WTC11 (cell line): ENCODE measurements at regions not wholly inside any gene's neighbourhood (a gene's known extent, or its start where the extent isn't known, plus 50 kb on each side); places are given as distances from the start of the nearest gene placed in this dataset.

Source experiments
- ATAC-seq: fragments of 200-7000 bp; cut with Tn5 transposase; 2 replicates; pipeline ENCODE4 v1.10.0; 2021; ENCODE audit warnings: mild to moderate bottlenecking, moderate library complexity
- CTCF ChIA-PET: fragments of 300-600 bp; sonication (Branson Sonifier 250); formaldehyde crosslinking; loops from one replicate; lab custom pipeline; 2021; ENCODE audit warnings: antibody characterized with exemption; lab: Charles Lee
- POLR2A ChIA-PET: fragments of 350-600 bp; sonication (Branson Sonifier 250); formaldehyde crosslinking; loops from one replicate; lab custom pipeline; 2021; ENCODE audit warnings: antibody characterized with exemption; lab: Charles Lee
- DNase-seq: peaks from one replicate; pipeline ENCODE4 v3.0.0; 2021; ENCODE audit warnings: low spot score
- H3K27ac Mint-ChIP-seq: 2 replicates; pipeline ENCODE4 v1.8.0; 2021; ENCODE audit warnings: mixed read lengths
- H3K27me3 Mint-ChIP-seq: 2 replicates; pipeline ENCODE4 v1.8.0; 2021; ENCODE audit warnings: low read depth, mild to moderate bottlenecking, moderate library complexity, mixed read lengths
- H3K36me3 Mint-ChIP-seq: 2 replicates; pipeline ENCODE4 v1.8.0; 2021; ENCODE audit warnings: mixed read lengths
- H3K4me1 Mint-ChIP-seq: 2 replicates; pipeline ENCODE4 v1.8.0; 2022; ENCODE audit warnings: mixed read lengths
- H3K4me3 Mint-ChIP-seq: 2 replicates; pipeline ENCODE4 v1.8.0; 2021; ENCODE audit warnings: mild to moderate bottlenecking, moderate library complexity, mixed read lengths
- H3K9me3 Mint-ChIP-seq: 2 replicates; pipeline ENCODE4 v1.8.0; 2021; ENCODE audit warnings: mixed read lengths
- E2F1 ChIP-seq: sonication (generic); formaldehyde crosslinking; IDR thresholded peaks from 2 replicates; pipeline ENCODE4 v1.8.0; 2022; ENCODE audit warnings: mild to moderate bottlenecking, missing genetic modification reagents
- ELF4 ChIP-seq: sonication (generic); formaldehyde crosslinking; IDR thresholded peaks from 2 replicates; pipeline ENCODE4 v1.8.1; 2022; ENCODE audit warnings: low read depth, mild to moderate bottlenecking, moderate library complexity, missing genetic modification reagents
- GTF2I ChIP-seq: fragments of 250-450 bp; sonication (Bioruptor Pico); conservative IDR thresholded peaks from 2 replicates; pipeline ENCODE4 v1.4.0; 2021; ENCODE audit warnings: mild to moderate bottlenecking
- HMGXB4 ChIP-seq: sonication (generic); formaldehyde crosslinking; IDR thresholded peaks from 2 replicates; pipeline ENCODE4 v1.8.1; 2023; ENCODE audit warnings: mild to moderate bottlenecking, moderate library complexity, missing genetic modification reagents
- JUN ChIP-seq: sonication (generic); formaldehyde crosslinking; IDR thresholded peaks from 2 replicates; pipeline ENCODE4 v1.8.0; 2023; ENCODE audit warnings: mild to moderate bottlenecking, missing genetic modification reagents
- KAT7 ChIP-seq: sonication (generic); formaldehyde crosslinking; IDR thresholded peaks from 2 replicates; pipeline ENCODE4 v1.8.1; 2023; ENCODE audit warnings: missing genetic modification reagents, mild to moderate bottlenecking, borderline replicate concordance
- MXD4 ChIP-seq: fragments of 250-450 bp; sonication (Bioruptor Pico); IDR thresholded peaks from 2 replicates; pipeline ENCODE4 v1.8.0; 2021; ENCODE audit warnings: mild to moderate bottlenecking, moderate library complexity, borderline replicate concordance
- NR1H2 ChIP-seq: sonication (generic); formaldehyde crosslinking; IDR thresholded peaks from 2 replicates; pipeline ENCODE4 v1.9.0; 2021; ENCODE audit warnings: mild to moderate bottlenecking, moderate library complexity, missing genetic modification reagents
- NR2C2 ChIP-seq: sonication (generic); formaldehyde crosslinking; IDR thresholded peaks from 2 replicates; pipeline ENCODE4 v1.8.0; 2022; ENCODE audit warnings: mild to moderate bottlenecking, missing genetic modification reagents
- OVOL2 ChIP-seq: fragments of 250-450 bp; sonication (Bioruptor Pico); IDR thresholded peaks from 2 replicates; pipeline ENCODE4 v1.9.0; 2021; ENCODE audit warnings: mild to moderate bottlenecking, borderline replicate concordance
- PRRX2 ChIP-seq: fragments of 250-450 bp; sonication (Bioruptor Pico); IDR thresholded peaks from 2 replicates; pipeline ENCODE4 v1.8.0; 2021; ENCODE audit warnings: mild to moderate bottlenecking
- STAT6 ChIP-seq: sonication (generic); formaldehyde crosslinking; conservative IDR thresholded peaks from 2 replicates; pipeline ENCODE4 v1.8.1; 2023; ENCODE audit warnings: mild to moderate bottlenecking, low read depth, missing genetic modification reagents, moderate library complexity
- TCF7 ChIP-seq: sonication (generic); formaldehyde crosslinking; IDR thresholded peaks from 2 replicates; pipeline ENCODE4 v1.8.0; 2022; ENCODE audit warnings: mild to moderate bottlenecking, low read depth, missing genetic modification reagents, moderate library complexity
- TEAD1 ChIP-seq: sonication (generic); formaldehyde crosslinking; IDR thresholded peaks from 2 replicates; pipeline ENCODE4 v1.8.0; 2022; ENCODE audit warnings: mild to moderate bottlenecking, missing genetic modification reagents
- USF2 ChIP-seq: sonication (generic); formaldehyde crosslinking; IDR thresholded peaks from 2 replicates; pipeline ENCODE4 v1.8.1; 2023; ENCODE audit warnings: mild to moderate bottlenecking, missing genetic modification reagents, moderate library complexity
- ZMAT4 ChIP-seq: fragments of 250-450 bp; sonication (Bioruptor Pico); IDR thresholded peaks from 2 replicates; pipeline ENCODE4 v1.9.0; 2021; ENCODE audit warnings: mild to moderate bottlenecking
- ZNF219 ChIP-seq: sonication (generic); formaldehyde crosslinking; IDR thresholded peaks from 2 replicates; pipeline ENCODE4 v1.8.0; 2023; ENCODE audit warnings: missing genetic modification reagents, mild to moderate bottlenecking, borderline replicate concordance
- ZNF317 ChIP-seq: sonication (generic); formaldehyde crosslinking; IDR thresholded peaks from 2 replicates; pipeline ENCODE4 v1.8.1; 2023; ENCODE audit warnings: low read depth, mild to moderate bottlenecking, moderate library complexity, missing genetic modification reagents, borderline replicate concordance
- ZNF423 ChIP-seq: fragments of 250-450 bp; sonication (Bioruptor Pico); IDR thresholded peaks from 2 replicates; pipeline ENCODE4 v2.1.2; 2022; ENCODE audit warnings: mild to moderate bottlenecking, moderate library complexity
- ZNF425 ChIP-seq: fragments of 250-450 bp; sonication (Bioruptor Pico); conservative IDR thresholded peaks from 2 replicates; pipeline ENCODE4 v1.9.0; 2021; ENCODE audit warnings: mild to moderate bottlenecking

GRCh38 chr5:23014825-23015224 is 161.7 kb upstream of the CDH12 start:
- Mint-ChIP-seq H3K4me1 (no peaks in the 10 kb centered on the region; the same call in 1 of the 2 replicates), H3K27me3 (no peaks in the 10 kb centered on the region), H3K9me3 (no peaks in the 10 kb centered on the region), H3K4me3 (no peak overlapping the region), H3K27ac (no peak overlapping the region), H3K36me3 (no peaks in the 10 kb centered on the region)
- TF ChIP-seq STAT6 (CRISPR knock-in tag), result no peak
- TF ChIP-seq KAT7 (CRISPR knock-in tag), result no peak
- no peak for TF ChIP-seq ZNF219
- no peak for TF ChIP-seq ELF4
- TF ChIP-seq ZMAT4 (CRISPR knock-in tag), result no peak
- TF ChIP-seq PRRX2 (CRISPR knock-in tag), result no peak
- TF ChIP-seq NR2C2 (CRISPR knock-in tag), result no peak
- no peak for TF ChIP-seq MXD4 (CRISPR knock-in tag)
- TF ChIP-seq ZNF317 (CRISPR knock-in tag), result no peak
- no peak for TF ChIP-seq NR1H2 (CRISPR knock-in tag)
- TF ChIP-seq OVOL2, result no peak
- TF ChIP-seq TCF7 (CRISPR knock-in tag), result no peak
- TF ChIP-seq ZNF423 (CRISPR knock-in tag), result no peak
- TF ChIP-seq ZNF425, result no peak
- no peak for TF ChIP-seq HMGXB4
- no peak for TF ChIP-seq JUN (CRISPR knock-in tag)
- no peak for TF ChIP-seq GTF2I (CRISPR knock-in tag)
- no peak for TF ChIP-seq E2F1 (CRISPR knock-in tag)
- no peak for TF ChIP-seq TEAD1
- no peak for TF ChIP-seq USF2 (CRISPR knock-in tag)
- DNase-seq (no peak), ATAC-seq (no peak)
- ChIA-PET POLR2A (no interaction called here), CTCF (no interaction called here)
